ENCODE measurements at regions not wholly inside any gene's neighbourhood (a gene's known extent, or its start where the extent isn't known, plus 50 kb on each side); places are given as distances from the start of the nearest gene placed in this dataset.

DNA sequence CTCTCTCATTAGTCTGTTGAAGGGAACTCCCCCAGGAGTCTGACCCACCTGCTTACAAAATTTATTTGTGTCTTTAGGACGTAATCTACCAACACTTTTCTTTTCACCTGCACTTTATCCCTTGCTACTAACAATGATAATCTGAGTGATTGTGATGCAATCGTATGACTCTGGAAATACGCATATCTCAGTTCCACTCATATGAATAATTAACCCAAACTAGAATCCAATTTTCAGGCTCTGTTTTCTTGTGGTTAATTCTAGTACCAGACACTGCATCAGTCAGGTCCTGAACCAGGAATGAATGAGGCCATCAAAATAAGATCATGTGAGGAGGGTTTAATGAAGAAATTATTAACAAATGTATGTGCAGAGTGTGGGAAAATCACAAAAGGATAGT is 158.4 kb upstream of the SRD5A2 start:
- DNase-seq, result no peak
- Histone ChIP-seq H3K36me3 (no peaks in the 10 kb centered on the region), H3K9me3 (no peaks in the 10 kb centered on the region), H3K4me1 (no peaks in the 10 kb centered on the region), H3K4me3 (ENCODE audit: low read depth, low read length) (no peak overlapping the region), H3K27me3 (no peaks in the 10 kb centered on the region)
- TF ChIP-seq, protein P1, sequence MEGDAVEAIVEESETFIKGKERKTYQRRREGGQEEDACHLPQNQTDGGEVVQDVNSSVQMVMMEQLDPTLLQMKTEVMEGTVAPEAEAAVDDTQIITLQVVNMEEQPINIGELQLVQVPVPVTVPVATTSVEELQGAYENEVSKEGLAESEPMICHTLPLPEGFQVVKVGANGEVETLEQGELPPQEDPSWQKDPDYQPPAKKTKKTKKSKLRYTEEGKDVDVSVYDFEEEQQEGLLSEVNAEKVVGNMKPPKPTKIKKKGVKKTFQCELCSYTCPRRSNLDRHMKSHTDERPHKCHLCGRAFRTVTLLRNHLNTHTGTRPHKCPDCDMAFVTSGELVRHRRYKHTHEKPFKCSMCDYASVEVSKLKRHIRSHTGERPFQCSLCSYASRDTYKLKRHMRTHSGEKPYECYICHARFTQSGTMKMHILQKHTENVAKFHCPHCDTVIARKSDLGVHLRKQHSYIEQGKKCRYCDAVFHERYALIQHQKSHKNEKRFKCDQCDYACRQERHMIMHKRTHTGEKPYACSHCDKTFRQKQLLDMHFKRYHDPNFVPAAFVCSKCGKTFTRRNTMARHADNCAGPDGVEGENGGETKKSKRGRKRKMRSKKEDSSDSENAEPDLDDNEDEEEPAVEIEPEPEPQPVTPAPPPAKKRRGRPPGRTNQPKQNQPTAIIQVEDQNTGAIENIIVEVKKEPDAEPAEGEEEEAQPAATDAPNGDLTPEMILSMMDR (IDR thresholded peaks at IDR 0.05; ENCODE audit: low read depth, low read length), result no peak

DNA sequence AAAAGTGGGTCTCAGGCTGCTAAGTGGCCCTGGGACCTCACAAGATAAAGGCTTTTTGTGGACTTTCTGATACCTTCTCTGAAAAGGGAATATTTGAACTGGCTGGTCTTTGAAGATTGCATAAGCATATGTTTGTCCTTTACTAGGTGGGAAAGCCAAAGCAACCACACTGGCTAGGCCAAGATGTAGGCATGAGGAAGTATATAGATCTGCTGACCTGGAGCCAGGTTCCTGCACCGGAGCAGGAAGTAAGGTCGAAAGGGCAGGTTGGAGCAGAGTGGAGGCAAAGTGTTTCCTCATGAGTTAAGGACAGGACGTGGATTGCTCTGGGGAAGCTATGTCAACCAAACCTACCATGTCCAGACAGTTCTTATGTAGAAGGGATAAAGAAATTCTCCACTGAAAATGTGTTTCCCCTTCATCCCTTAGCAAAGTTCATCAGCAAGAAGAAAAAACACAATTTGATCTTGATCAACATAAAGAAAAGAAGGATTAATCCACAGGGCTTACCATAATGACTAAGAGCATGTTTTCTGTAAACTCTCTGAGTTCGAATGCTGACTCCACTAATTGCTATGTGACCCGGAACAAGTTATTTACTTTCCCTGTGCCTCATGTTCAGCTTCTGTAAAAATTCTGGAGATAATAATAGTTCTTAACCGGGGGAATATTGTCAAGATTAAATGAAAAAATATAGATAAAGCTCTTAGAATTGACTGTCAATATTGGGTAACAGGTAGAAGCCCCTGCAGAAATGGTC is 156.1 kb upstream of the SRD5A2 start:
- Histone ChIP-seq H3K4me1 (no peaks in the 10 kb centered on the region), H3K9me3 (no peaks in the 10 kb centered on the region), H3K4me3 (ENCODE audit: low read depth, low read length) (no peak overlapping the region), H3K27me3 (no peaks in the 10 kb centered on the region), H3K36me3 (no peaks in the 10 kb centered on the region)
- TF ChIP-seq, protein P1 (IDR thresholded peaks at IDR 0.05; ENCODE audit: low read depth, low read length), result no peak
- DNase-seq, result no peak

DNA sequence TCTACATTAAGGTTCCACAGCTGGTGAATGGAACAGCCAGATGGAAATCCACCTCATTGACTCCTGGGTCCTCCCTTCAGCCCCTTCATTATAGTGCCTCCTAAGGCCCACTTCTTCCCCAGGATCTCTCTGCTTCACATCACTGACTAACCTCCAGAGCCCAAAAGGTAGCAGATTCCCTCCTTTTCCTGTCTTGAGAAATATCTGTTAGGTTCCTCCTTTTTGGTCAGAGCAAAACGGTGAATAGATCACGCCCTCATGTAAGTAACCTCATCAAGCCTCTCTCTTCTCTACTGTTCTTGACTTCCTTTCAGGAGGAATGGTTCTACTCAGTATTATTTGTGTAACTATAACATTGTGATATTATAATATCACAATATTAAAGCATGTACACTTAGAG is 155.0 kb upstream of the SRD5A2 start:
- H3K9me3 ChIP-seq, result no peaks in the 10 kb centered on the region
- H3K36me3 ChIP-seq, result no peaks in the 10 kb centered on the region
- H3K4me3 ChIP-seq (ENCODE audit: low read depth, low read length), result no peak overlapping the region
- TF ChIP-seq, protein P1 (IDR thresholded peaks at IDR 0.05; ENCODE audit: low read depth, low read length), result no peak
- no peaks in the 10 kb centered on the region for H3K27me3 ChIP-seq
- H3K4me1 ChIP-seq, result no peaks in the 10 kb centered on the region
- DNase-seq, result no peak

DNA sequence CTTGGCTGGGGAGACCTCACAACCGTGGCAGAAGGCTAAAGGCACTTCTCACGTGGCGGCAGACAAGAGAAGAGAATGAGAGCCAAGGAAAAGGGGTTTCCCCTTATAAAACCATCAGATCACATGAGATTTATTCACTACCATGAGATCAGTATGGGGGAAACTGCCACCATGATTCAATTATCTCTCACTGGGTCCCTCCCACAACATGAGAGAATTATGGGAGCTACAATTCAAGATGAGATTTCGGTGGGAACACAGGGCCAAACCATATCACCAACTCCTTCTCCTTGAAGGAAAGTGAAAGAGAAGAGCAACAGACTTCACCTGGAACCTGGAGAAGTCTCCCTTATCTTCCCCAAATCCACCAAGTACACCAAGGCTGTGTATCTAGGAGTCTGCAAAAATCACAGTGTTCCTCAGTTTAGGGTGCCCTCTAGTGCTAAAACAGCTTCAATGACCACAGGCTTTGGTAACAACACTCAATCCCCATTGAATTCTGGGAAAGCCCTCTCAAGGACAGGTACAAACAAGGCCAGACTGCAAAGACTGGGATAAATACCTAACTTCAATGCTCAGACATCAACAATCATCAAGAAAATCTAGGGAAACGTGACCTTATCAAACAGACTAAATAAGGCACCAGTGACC is 148.8 kb upstream of the SRD5A2 start:
- Histone ChIP-seq H3K36me3 (no peaks in the 10 kb centered on the region), H3K27me3 (no peaks in the 10 kb centered on the region), H3K9me3 (no peaks in the 10 kb centered on the region), H3K4me3 (ENCODE audit: low read depth, low read length) (no peak overlapping the region), H3K4me1 (no peaks in the 10 kb centered on the region)
- no peak for DNase-seq
- TF ChIP-seq, protein P1 (IDR thresholded peaks at IDR 0.05; ENCODE audit: low read depth, low read length), result peak; percentile 73

DNA sequence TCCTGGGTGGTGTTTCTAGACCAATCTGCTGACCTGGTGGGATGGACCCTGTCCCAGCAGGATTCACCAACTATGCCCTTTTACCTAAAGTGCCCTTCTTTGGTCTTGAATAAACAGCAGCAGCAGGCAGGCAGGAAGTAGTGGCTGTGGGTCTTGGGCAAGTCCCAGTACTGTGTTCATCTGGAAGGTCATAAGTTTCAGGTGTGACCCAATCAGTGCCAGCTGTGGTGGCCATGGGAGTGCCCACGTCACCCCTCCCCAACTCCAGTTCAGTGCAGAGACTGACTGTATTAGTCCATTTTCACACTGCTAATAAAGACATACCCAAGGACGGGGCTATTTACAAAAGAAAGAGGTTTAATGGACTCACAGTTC is 148.3 kb upstream of the SRD5A2 start:
- H3K4me1 ChIP-seq, result no peaks in the 10 kb centered on the region
- TF ChIP-seq, protein P1 (IDR thresholded peaks at IDR 0.05; ENCODE audit: low read depth, low read length), result no peak
- no peak overlapping the region for H3K4me3 ChIP-seq (ENCODE audit: low read depth, low read length)
- no peaks in the 10 kb centered on the region for H3K9me3 ChIP-seq
- H3K27me3 ChIP-seq, result no peaks in the 10 kb centered on the region
- no peaks in the 10 kb centered on the region for H3K36me3 ChIP-seq
- DNase-seq, result no peak

DNA sequence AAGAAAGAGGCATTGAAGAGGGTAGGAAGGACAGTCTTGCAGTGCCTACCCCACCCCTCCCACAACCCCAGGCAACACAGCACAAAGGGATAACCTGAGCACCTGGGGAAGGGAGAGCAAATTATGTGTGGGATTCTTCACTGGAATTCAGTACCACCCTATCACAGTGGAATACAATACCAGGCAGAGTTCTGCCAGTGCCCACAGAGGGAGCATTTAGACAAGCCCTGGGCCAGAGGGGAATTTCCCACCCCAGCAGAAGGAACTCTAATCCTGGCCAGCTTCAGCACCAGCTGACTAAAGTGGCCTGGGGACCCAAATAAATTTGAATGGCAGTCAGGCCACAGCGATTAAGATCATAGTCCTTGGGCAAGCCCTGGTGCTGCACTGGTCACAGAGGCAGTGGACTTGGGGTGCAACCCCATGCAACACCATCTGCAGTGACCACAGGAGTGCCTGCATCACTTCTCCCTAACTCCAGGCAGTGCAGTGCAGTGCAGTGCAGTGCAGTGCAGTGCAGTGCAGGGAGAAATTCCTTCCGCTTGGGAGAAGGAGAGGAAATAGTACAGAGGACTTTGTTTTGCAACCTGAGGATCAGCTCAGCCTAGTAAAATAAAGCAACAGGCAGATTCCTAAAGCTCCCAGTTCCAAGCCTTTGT is 147.8 kb upstream of the SRD5A2 start:
- Histone ChIP-seq H3K9me3 (no peaks in the 10 kb centered on the region), H3K36me3 (no peaks in the 10 kb centered on the region), H3K4me3 (ENCODE audit: low read depth, low read length) (no peak overlapping the region), H3K27me3 (no peaks in the 10 kb centered on the region), H3K4me1 (no peaks in the 10 kb centered on the region)
- TF ChIP-seq, protein P1 (IDR thresholded peaks at IDR 0.05; ENCODE audit: low read depth, low read length), result no peak
- DNase-seq, result no peak
